ENCODE measurements at regions not wholly inside any gene's neighbourhood (a gene's known extent, or its start where the extent isn't known, plus 50 kb on each side); places are given as distances from the start of the nearest gene placed in this dataset.

GRCh38 chr11:27968461-27968860 lies 139.5 kb downstream of the KIF18A start:
- Mint-ChIP-seq H3K36me3 (no peaks in the 10 kb centered on the region), H3K27ac (no peak overlapping the region), H3K9me3 (no peaks in the 10 kb centered on the region), H3K27me3 (no peaks in the 10 kb centered on the region), H3K4me1 (no peaks in the 10 kb centered on the region), H3K4me3 (no peak overlapping the region)
- no peak for ATAC-seq (replicated peaks)
- DNase-seq = no peak

GRCh38 chr11:27965559-27965958 lies 142.4 kb downstream of the KIF18A start:
- Mint-ChIP-seq H3K4me3 (no peak overlapping the region), H3K27ac (no peak overlapping the region), H3K36me3 (no peaks in the 10 kb centered on the region), H3K4me1 (no peaks in the 10 kb centered on the region), H3K27me3 (no peaks in the 10 kb centered on the region), H3K9me3 (no peaks in the 10 kb centered on the region)
- DNase-seq (no peak), ATAC-seq (replicated peaks) (no peak)

GRCh38 chr11:27963370-27963769 lies 144.6 kb downstream of the KIF18A start:
- no peak for DNase-seq

DNA sequence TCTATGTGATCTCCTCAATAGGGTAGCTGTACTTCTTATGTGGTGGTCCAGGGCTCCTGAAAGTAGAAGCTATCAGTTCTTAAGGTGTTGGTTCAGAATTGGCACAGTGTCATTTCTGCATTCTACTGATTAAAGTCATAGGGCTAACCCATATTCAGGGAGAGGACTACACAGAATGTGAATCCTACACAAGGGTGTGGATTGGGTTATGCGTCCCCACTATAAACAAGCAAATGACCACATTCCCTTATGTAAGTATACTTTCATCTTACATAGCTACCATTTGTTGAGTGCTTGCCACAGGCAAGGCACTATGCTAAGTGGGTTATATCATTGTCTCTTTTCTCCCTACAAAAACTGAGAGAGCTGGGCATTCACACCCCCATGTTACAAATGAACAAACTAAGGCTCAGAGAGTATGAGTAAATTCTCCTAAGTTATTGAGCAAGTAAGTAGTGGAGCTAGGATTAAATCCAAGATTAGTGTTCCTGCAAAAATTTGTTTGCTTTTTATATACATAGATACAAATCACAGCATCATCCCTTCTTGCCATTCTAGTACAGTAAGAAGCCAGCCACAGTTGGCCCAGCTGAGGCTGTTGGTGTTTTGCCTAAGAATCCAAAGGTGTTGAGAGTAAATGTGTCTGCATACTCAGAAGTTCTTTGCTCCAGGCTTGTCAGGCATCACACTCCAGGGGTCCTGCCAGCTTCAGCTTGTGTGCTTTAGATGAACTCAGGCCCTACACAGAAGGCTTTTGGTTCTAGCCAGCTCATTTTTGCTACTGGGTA lies 157.8 kb downstream of the KIF18A start:
- ATAC-seq (replicated peaks) (no peak), DNase-seq (no peak)
- no peaks in the 10 kb centered on the region for H3K4me1 Mint-ChIP-seq
- no peaks in the 10 kb centered on the region for H3K9me3 Mint-ChIP-seq
- no peak overlapping the region for H3K4me3 Mint-ChIP-seq
- H3K27me3 Mint-ChIP-seq = peaks cover 0 to 5% of the 10 kb centered on the region in 2 donors
- no peak overlapping the region for H3K27ac Mint-ChIP-seq
- H3K36me3 Mint-ChIP-seq = no peaks in the 10 kb centered on the region

More at GRCh38 chr11:27963370-27963769, 144.6 kb downstream of the KIF18A start:
- Mint-ChIP-seq H3K4me3 (no peak overlapping the region), H3K36me3 (no peaks in the 10 kb centered on the region), H3K27me3 (no peaks in the 10 kb centered on the region), H3K27ac (no peak overlapping the region), H3K4me1 (no peaks in the 10 kb centered on the region), H3K9me3 (peaks cover 0 to 2% of the 10 kb centered on the region in 2 donors)
- no peak for ATAC-seq (replicated peaks)

- Mint-ChIP-seq H3K27ac (no peak overlapping the region), H3K4me3 (no peak overlapping the region), H3K9me3 (peaks cover 0 to 5% of the 10 kb centered on the region in 2 donors), H3K36me3 (no peaks in the 10 kb centered on the region), H3K4me1 (no peaks in the 10 kb centered on the region), H3K27me3 (no peaks in the 10 kb centered on the region)
- no peak for ATAC-seq (replicated peaks)
- no peak for DNase-seq
Observed at GRCh38 chr11:27945348-27945747, 162.6 kb downstream of the KIF18A start.

DNA sequence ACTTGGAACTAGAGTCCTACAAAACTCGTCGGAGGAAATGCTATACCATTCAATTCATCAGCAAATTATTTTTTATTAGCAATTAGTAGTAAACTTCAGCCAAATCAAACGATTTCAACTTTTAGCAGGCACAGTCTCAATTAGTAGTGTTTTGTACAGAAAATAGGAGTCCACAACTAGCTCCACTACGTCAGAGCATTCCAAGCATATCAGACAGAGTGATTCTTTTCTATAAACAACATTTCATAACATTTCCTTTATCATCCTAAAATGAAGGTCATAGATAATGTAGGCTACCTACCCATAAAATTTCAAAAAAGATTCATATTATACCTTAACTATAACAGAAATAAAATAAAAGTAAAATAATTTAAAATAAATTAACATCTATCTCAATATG lies 169.9 kb downstream of the KIF18A start:
- ATAC-seq (replicated peaks) = no peak
- no peak for DNase-seq
- Mint-ChIP-seq H3K4me3 (no peak overlapping the region), H3K36me3 (no peaks in the 10 kb centered on the region), H3K27ac (no peak overlapping the region), H3K4me1 (no peaks in the 10 kb centered on the region), H3K9me3 (peaks cover 4 to 10% of the 10 kb centered on the region in 2 donors), H3K27me3 (no peaks in the 10 kb centered on the region)

DNA sequence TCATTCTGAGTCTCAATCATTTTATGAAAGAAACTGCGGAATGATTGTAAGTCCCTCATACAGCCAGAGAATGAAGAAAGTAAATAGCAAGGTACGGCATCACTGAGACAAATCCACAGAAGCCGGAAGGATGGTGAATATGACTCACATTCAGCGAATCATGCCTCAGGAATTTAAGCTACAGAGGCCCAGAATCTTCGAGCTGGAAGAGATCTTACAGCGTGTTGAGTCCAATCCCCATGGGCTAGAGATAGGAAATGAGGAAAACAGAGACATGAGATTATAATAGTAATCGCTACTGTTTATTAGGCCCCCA lies 173.2 kb downstream of the KIF18A start:
- Mint-ChIP-seq H3K27me3 (no peaks in the 10 kb centered on the region), H3K4me1 (no peaks in the 10 kb centered on the region), H3K36me3 (no peaks in the 10 kb centered on the region), H3K27ac (no peak overlapping the region), H3K9me3 (peaks cover 4% of the 10 kb centered on the region in 2 donors), H3K4me3 (no peak overlapping the region)
- DNase-seq (no peak), ATAC-seq (replicated peaks) (no peak)

- no peak overlapping the region for H3K4me3 Mint-ChIP-seq
- DNase-seq (no peak), ATAC-seq (replicated peaks) (no peak)
- H3K4me1 Mint-ChIP-seq = no peaks in the 10 kb centered on the region
- H3K27me3 Mint-ChIP-seq = no peaks in the 10 kb centered on the region
- peaks cover 4% of the 10 kb centered on the region in 2 donors for H3K9me3 Mint-ChIP-seq
- no peak overlapping the region for H3K27ac Mint-ChIP-seq
- no peaks in the 10 kb centered on the region for H3K36me3 Mint-ChIP-seq
Observed at GRCh38 chr11:27933992-27934829, 173.7 kb downstream of the KIF18A start.

- DNase-seq = no peak
- no peak for ATAC-seq (replicated peaks)
- H3K36me3 Mint-ChIP-seq = no peaks in the 10 kb centered on the region
- H3K27ac Mint-ChIP-seq = no peak overlapping the region
- H3K27me3 Mint-ChIP-seq = no peaks in the 10 kb centered on the region
- no peak overlapping the region for H3K4me3 Mint-ChIP-seq
- H3K9me3 Mint-ChIP-seq = no peaks in the 10 kb centered on the region
- no peaks in the 10 kb centered on the region for H3K4me1 Mint-ChIP-seq
Observed at GRCh38 chr11:27931770-27932169, 176.2 kb downstream of the KIF18A start.

DNA sequence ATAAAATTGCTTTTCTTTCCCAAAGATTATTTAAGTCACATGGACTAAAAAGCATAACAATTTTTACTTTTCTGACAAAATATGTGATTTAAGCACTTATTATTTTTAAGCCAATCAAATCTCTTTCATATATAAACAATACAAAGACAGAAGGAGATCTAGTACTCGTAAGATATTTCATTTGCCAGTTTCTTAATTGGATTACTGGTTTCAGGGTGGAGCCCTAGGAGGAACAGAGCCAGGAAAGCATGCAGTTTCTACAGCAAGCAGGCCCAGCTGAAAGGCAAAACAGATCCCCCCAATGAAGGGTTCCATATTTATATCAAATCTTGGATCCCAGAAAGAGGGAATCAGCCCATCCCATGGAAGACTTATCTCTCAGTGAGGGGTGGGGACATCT lies 177.0 kb downstream of the KIF18A start:
- Mint-ChIP-seq H3K36me3 (no peaks in the 10 kb centered on the region), H3K27me3 (no peaks in the 10 kb centered on the region), H3K4me3 (no peak overlapping the region), H3K27ac (no peak overlapping the region), H3K9me3 (no peaks in the 10 kb centered on the region), H3K4me1 (no peaks in the 10 kb centered on the region)
- DNase-seq (no peak), ATAC-seq (replicated peaks) (no peak)

DNA sequence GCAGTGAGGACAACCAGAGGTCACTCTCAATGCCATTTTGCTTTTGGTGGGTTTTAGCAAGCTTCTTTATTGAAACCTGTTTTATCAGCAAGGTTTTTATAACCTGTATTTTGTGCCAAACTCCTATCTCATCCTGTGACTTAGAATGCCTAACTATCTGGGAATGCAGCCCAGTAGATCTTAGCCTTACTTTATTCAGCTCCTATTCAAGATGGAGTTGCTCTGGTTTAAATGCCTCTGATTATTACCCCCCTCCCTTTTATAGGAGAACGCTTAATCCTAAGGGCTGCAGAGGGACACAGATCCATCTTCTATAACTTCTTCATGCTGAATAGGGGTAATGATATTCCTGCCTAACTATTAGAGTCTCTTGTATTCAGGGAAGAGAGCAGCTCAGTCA lies 179.1 kb downstream of the KIF18A start:
- Mint-ChIP-seq H3K9me3 (peaks cover 0 to 2% of the 10 kb centered on the region in 2 donors), H3K4me1 (no peaks in the 10 kb centered on the region), H3K36me3 (no peaks in the 10 kb centered on the region), H3K27me3 (peaks cover 0 to 4% of the 10 kb centered on the region in 2 donors), H3K4me3 (no peak overlapping the region), H3K27ac (no peak overlapping the region)
- no peak for ATAC-seq (replicated peaks)
- no peak for DNase-seq

- peaks cover 0 to 4% of the 10 kb centered on the region in 2 donors for H3K27me3 Mint-ChIP-seq
- DNase-seq (no peak), ATAC-seq (replicated peaks) (no peak)
Observed at GRCh38 chr11:27926981-27927481, 180.9 kb downstream of the KIF18A start.

GRCh38 chr11:27926486-27926885 lies 181.5 kb downstream of the KIF18A start:
- no peaks in the 10 kb centered on the region for H3K4me1 Mint-ChIP-seq
- H3K9me3 Mint-ChIP-seq = peaks cover 0 to 2% of the 10 kb centered on the region in 2 donors
- ATAC-seq (replicated peaks) = no peak
- H3K36me3 Mint-ChIP-seq = no peaks in the 10 kb centered on the region
- DNase-seq = no peak
- no peak overlapping the region for H3K27ac Mint-ChIP-seq
- H3K4me3 Mint-ChIP-seq = no peak overlapping the region
- peaks cover 0 to 4% of the 10 kb centered on the region in 2 donors for H3K27me3 Mint-ChIP-seq

More at GRCh38 chr11:27926981-27927481, 180.9 kb downstream of the KIF18A start:
- no peak overlapping the region for H3K4me3 Mint-ChIP-seq
- peaks cover 0 to 2% of the 10 kb centered on the region in 2 donors for H3K9me3 Mint-ChIP-seq
- no peaks in the 10 kb centered on the region for H3K36me3 Mint-ChIP-seq
- H3K4me1 Mint-ChIP-seq = no peaks in the 10 kb centered on the region
- H3K27ac Mint-ChIP-seq = no peak overlapping the region

DNA sequence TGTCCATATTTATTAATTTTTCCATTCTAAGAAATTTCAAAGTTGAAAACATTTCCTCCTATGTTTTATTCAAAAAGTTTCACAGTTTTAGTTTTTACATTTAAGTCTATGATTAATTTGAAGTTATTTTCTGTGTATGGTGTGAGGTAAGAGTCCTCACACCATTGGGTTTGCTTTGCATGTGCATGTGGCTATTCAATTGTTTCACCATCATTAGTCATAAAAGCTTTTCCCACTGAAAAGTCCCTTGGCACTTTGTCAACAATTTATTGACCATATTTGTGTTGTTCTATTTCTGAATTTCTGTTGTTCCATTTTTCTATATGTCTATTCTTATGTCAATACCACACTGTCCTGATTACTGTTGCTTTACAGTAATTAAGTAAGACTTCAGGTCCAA lies 186.5 kb downstream of the KIF18A start:
- Mint-ChIP-seq H3K27ac (no peak overlapping the region), H3K27me3 (peaks cover 4 to 6% of the 10 kb centered on the region in 2 donors), H3K4me3 (no peak overlapping the region), H3K4me1 (no peaks in the 10 kb centered on the region), H3K9me3 (peaks cover 0 to 2% of the 10 kb centered on the region in 2 donors), H3K36me3 (no peaks in the 10 kb centered on the region)
- no peak for ATAC-seq (replicated peaks)
- DNase-seq = no peak
